Spleen (tissue), 7 donors: ENCODE measurements at regions not wholly inside any gene's neighbourhood (a gene's known extent, or its start where the extent isn't known, plus 50 kb on each side); places are given as distances from the start of the nearest gene placed in this dataset.

Source experiments
- CTCF ChIP-seq, 11 experiments: fragments of 200-600 bp in 7 of 11; fragments of 450-650 bp in 4 of 11; sonication (generic) in 4 of 11; IDR thresholded peaks in 8 of 11; conservative IDR thresholded peaks in 3 of 11; 1 replicate in 7 of 11; 2 replicates in 4 of 11; pipeline versions ENCODE4 v1.4.0 to v1.8.0; 2016 to 2021; ENCODE audit warnings: antibody characterized with exemption in 11 of 11, inconsistent platforms in 4 of 11, mild to moderate bottlenecking in 1 of 11
- POLR2A ChIP-seq, 3 donors: fragments of 450-650 bp; IDR thresholded peaks; one replicate each; pipeline ENCODE4 v1.5.1; 2017; ENCODE audit warnings: antibody characterized with exemption in 3 of 3, mild to moderate bottlenecking in 1 of 3
- POLR2AphosphoS5 ChIP-seq, 3 donors: sonication (generic); formaldehyde crosslinking; IDR thresholded peaks; one replicate each; pipeline ENCODE4 v1.5.1; 2017; ENCODE audit warnings: antibody characterized with exemption in 3 of 3
- donor health status: DM: no; HTN: no; CAD: no; lungs with moderate emphysema.
- donor health status: DM: no; HTN: no; CAD: no.
- donor health status: DM: no; HTN: no; CAD: no.

GRCh38 chr2:225171350-225171749, 129.1 kb upstream of the DOCK10 start:
- TF ChIP-seq POLR2AphosphoS5 (IDR thresholded peaks at IDR 0.05) = no peak
- no peak for TF ChIP-seq CTCF (IDR thresholded peaks at IDR 0.05 in 8 of 11, conservative IDR thresholded peaks at IDR 0.05 in 3 of 11)
- TF ChIP-seq POLR2A (IDR thresholded peaks at IDR 0.05) = no peak
